Trophoblast cell (in vitro differentiated cells and primary cell): ENCODE measurements at regions not wholly inside any gene's neighbourhood (a gene's known extent, or its start where the extent isn't known, plus 50 kb on each side); places are given as distances from the start of the nearest gene placed in this dataset.

Experiments used
- DNase-seq, 2 donors: peaks; one replicate each; pipeline ENCODE4 v3.0.0-alpha.2; 2016
- H2AFZ ChIP-seq: 2 replicates; pipeline ENCODE4 v1.6.1; 2013; ENCODE audit warnings: low read length, moderate library complexity, mild to moderate bottlenecking; ENCODE audit not compliant: insufficient read depth, poor library complexity
- H2AK5ac ChIP-seq: 2 replicates; pipeline ENCODE4 v1.6.1; 2013; ENCODE audit warnings: mild to moderate bottlenecking, low read length
- H2BK120ac ChIP-seq: 2 replicates; pipeline ENCODE4 v1.6.1; 2013; ENCODE audit warnings: low read length, mild to moderate bottlenecking, moderate library complexity; ENCODE audit not compliant: insufficient read depth, poor library complexity
- H2BK12ac ChIP-seq: 2 replicates; pipeline ENCODE4 v1.6.1; 2013; ENCODE audit warnings: mild to moderate bottlenecking, low read length, moderate library complexity
- H2BK5ac ChIP-seq: 2 replicates; pipeline ENCODE4 v1.6.1; 2013; ENCODE audit warnings: low read length, low read depth, moderate library complexity, mild to moderate bottlenecking; ENCODE audit not compliant: poor library complexity
- H3K14ac ChIP-seq: 2 replicates; pipeline ENCODE4 v1.6.1; 2013; ENCODE audit warnings: mild to moderate bottlenecking, low read length
- H3K18ac ChIP-seq: 2 replicates; pipeline ENCODE4 v1.6.1; 2013; ENCODE audit warnings: mild to moderate bottlenecking, low read length
- H3K23ac ChIP-seq: 2 replicates; pipeline ENCODE4 v1.6.1; 2013; ENCODE audit warnings: low read length
- H3K27ac ChIP-seq: 2 replicates; pipeline ENCODE4 v1.5.1; 2013; ENCODE audit warnings: low read depth, mild to moderate bottlenecking, inconsistent platforms, low read length, moderate library complexity
- H3K27me3 ChIP-seq: 2 replicates; pipeline ENCODE4 v1.6.1; 2013; ENCODE audit warnings: inconsistent platforms, mild to moderate bottlenecking, low read length, moderate library complexity; ENCODE audit not compliant: insufficient read depth
- H3K36me3 ChIP-seq, 2 experiments: 1 replicate in 1 of 2; 2 replicates in 1 of 2; pipeline ENCODE4 v1.6.1; 2013; ENCODE audit warnings: low read length in 2 of 2, mild to moderate bottlenecking in 2 of 2, moderate library complexity in 1 of 2; ENCODE audit not compliant: insufficient read depth in 2 of 2, control insufficient read depth in 1 of 2
- H3K4ac ChIP-seq: 2 replicates; pipeline ENCODE4 v1.6.1; 2013; ENCODE audit warnings: low read depth, mild to moderate bottlenecking, low read length, moderate library complexity
- H3K4me1 ChIP-seq, 2 experiments: 1 replicate in 1 of 2; 2 replicates in 1 of 2; pipeline ENCODE4 v1.6.1; 2013; ENCODE audit warnings: low read length in 2 of 2, mild to moderate bottlenecking in 2 of 2, moderate library complexity in 1 of 2; ENCODE audit not compliant: insufficient read depth in 2 of 2, control insufficient read depth in 1 of 2
- H3K4me2 ChIP-seq: 2 replicates; pipeline ENCODE4 v1.6.1; 2013; ENCODE audit warnings: inconsistent platforms, mild to moderate bottlenecking, low read length, moderate library complexity
- H3K4me3 ChIP-seq: 2 replicates; pipeline ENCODE4 v1.5.1; 2013; ENCODE audit warnings: mild to moderate bottlenecking, low read depth, low read length, inconsistent platforms
- H3K79me1 ChIP-seq: one replicate; pipeline ENCODE4 v1.6.1; 2013; ENCODE audit warnings: low read length
- H3K79me2 ChIP-seq: 2 replicates; pipeline ENCODE4 v1.6.1; 2013; ENCODE audit warnings: low read length, mild to moderate bottlenecking; ENCODE audit not compliant: control insufficient read depth, insufficient read depth, poor library complexity
- H3K9ac ChIP-seq: 2 replicates; pipeline ENCODE4 v1.6.1; 2013; ENCODE audit warnings: mild to moderate bottlenecking, low read length
- H3K9me3 ChIP-seq: 2 replicates; pipeline ENCODE4 v1.6.1; 2013; ENCODE audit warnings: low read depth, mild to moderate bottlenecking, control low read depth, inconsistent platforms, low read length; ENCODE audit not compliant: insufficient read depth
- H4K12ac ChIP-seq: 2 replicates; pipeline ENCODE4 v1.6.1; 2013; ENCODE audit warnings: low read depth, mild to moderate bottlenecking, low read length, moderate library complexity
- H4K8ac ChIP-seq: 2 replicates; pipeline ENCODE4 v1.6.1; 2013; ENCODE audit warnings: low read depth, mild to moderate bottlenecking, low read length, moderate library complexity
- H4K91ac ChIP-seq: one replicate; pipeline ENCODE4 v1.6.1; 2013; ENCODE audit warnings: low read depth, mild to moderate bottlenecking, low read length, moderate library complexity
- WGBS: extraction: QIAGEN DNeasy Blood & Tissue Kit; methylation state at CpG from one replicate; pipeline ENCODE4 v1.1.7; 2013; ENCODE audit warnings: missing lambda C conversion rate; ENCODE audit not compliant: insufficient read length, insufficient coverage; ENCODE audit errors: extremely low coverage; 5-methylcytosine and 5-hydroxymethylcytosine counted together

DNA sequence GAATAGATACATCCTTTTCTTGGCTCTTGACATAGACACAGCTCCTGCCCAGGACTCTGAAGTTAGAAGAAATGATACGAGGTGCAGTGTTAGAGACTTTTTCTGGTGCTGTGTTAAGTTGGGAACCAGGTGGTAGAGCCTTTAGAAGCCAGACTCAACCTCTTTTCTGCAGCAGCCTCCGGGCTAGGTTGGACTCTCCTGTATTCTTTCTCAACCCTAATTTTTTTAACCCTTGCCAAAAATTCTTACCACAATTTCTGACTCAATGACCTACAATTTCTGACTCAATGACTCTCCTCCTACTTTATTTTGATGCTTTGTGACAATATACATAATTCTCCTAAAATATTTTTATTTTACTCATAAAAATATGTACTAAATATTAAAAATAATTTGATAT is 127.4 kb upstream of the PRL start:
- H3K18ac ChIP-seq, result no peak overlapping the region
- H3K23ac ChIP-seq, result no peak overlapping the region
- H3K9me3 ChIP-seq, result no peaks in the 10 kb centered on the region
- H3K4me3 ChIP-seq, result no peak overlapping the region
- H2BK5ac ChIP-seq, result no peak overlapping the region
- no peaks in the 10 kb centered on the region for H3K79me1 ChIP-seq
- H3K4ac ChIP-seq, result no peak overlapping the region
- no peaks in the 10 kb centered on the region for H3K4me1 ChIP-seq
- H4K91ac ChIP-seq, result no peak overlapping the region
- no CpG with 5 or more reads among the region's 2 CpGs for WGBS
- no peak for DNase-seq
- H3K14ac ChIP-seq, result no peak overlapping the region
- no peak overlapping the region for H3K9ac ChIP-seq
- H3K4me2 ChIP-seq, result no peak overlapping the region
- no peak overlapping the region for H3K27ac ChIP-seq
- no peak overlapping the region for H4K8ac ChIP-seq
- no peaks in the 10 kb centered on the region for H3K27me3 ChIP-seq
- H4K12ac ChIP-seq, result no peak overlapping the region
- H2BK120ac ChIP-seq, result no peak overlapping the region
- no peaks in the 10 kb centered on the region for H3K79me2 ChIP-seq
- H2AK5ac ChIP-seq, result no peak overlapping the region
- H2AFZ ChIP-seq, result no peak overlapping the region
- no peak overlapping the region for H2BK12ac ChIP-seq
- no peaks in the 10 kb centered on the region for H3K36me3 ChIP-seq

DNA sequence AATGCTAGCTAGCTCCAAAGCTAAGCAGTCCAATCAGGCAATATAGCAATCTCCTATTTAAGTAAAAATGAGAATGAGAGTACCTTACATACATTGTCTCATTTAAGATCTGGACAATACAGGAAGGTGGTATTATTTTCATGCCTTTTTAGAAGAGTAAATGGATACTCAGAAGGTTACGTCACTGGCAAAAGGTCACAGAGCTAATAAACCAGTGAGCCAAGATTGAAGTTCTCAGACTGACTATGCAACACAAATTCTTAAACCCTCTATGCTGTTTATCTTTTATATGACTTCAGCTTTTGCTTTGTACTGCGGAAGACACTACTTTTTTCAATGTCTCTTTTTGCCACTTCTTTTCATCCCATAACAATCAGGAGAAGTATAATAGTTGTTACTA is 135.2 kb upstream of the PRL start:
- Histone ChIP-seq H3K18ac (no peak overlapping the region), H3K9me3 (no peaks in the 10 kb centered on the region), H4K8ac (no peak overlapping the region), H3K79me2 (no peaks in the 10 kb centered on the region), H3K4ac (no peak overlapping the region), H2BK5ac (no peak overlapping the region), H3K23ac (no peak overlapping the region), H3K36me3 (no peaks in the 10 kb centered on the region), H3K9ac (no peak overlapping the region), H2AK5ac (no peak overlapping the region), H3K14ac (no peak overlapping the region), H2AFZ (no peak overlapping the region), H3K4me2 (no peak overlapping the region), H3K4me1 (no peaks in the 10 kb centered on the region), H3K4me3 (no peak overlapping the region), H3K27ac (no peak overlapping the region), H2BK12ac (no peak overlapping the region), H3K79me1 (no peaks in the 10 kb centered on the region), H3K27me3 (no peaks in the 10 kb centered on the region), H2BK120ac (no peak overlapping the region), H4K91ac (no peak overlapping the region), H4K12ac (no peak overlapping the region)
- WGBS, result no CpG with 5 or more reads among the region's 2 CpGs
- DNase-seq, result peak in 1 of 2 donors; percentile 22

DNA sequence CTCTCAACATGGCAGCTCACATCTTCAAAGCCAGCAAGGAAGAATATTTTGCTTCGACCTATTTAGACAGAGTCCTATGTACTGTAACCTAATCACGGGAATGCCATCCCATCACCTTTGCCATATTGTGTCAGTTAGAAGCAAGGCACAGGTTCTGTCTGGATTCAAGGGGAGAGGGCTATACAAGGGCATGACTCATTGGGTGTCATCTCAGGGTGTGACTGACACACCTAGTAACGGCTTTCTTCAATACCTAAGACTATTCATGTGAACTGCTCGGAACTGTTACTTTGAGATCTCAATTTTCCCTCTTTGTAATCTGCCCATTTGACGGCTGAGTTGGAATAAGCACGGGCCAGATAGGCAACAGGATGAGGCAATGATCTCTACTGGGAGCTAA is 135.6 kb upstream of the HDGFL1 start:
- no peak overlapping the region for H3K14ac ChIP-seq
- H3K27me3 ChIP-seq, result no peaks in the 10 kb centered on the region
- no peak overlapping the region for H4K12ac ChIP-seq
- H2BK5ac ChIP-seq, result no peak overlapping the region
- no peak overlapping the region for H3K23ac ChIP-seq
- H3K9me3 ChIP-seq, result no peaks in the 10 kb centered on the region
- H3K4ac ChIP-seq, result no peak overlapping the region
- H3K4me1 ChIP-seq, result no peaks in the 10 kb centered on the region
- WGBS, result no CpG with 5 or more reads among the region's 6 CpGs
- H3K27ac ChIP-seq, result no peak overlapping the region
- no peak overlapping the region for H4K8ac ChIP-seq
- H2BK120ac ChIP-seq, result no peak overlapping the region
- H3K18ac ChIP-seq, result no peak overlapping the region
- no peak overlapping the region for H2AFZ ChIP-seq
- H3K4me3 ChIP-seq, result no peak overlapping the region
- no peak for DNase-seq
- H3K9ac ChIP-seq, result no peak overlapping the region
- no peak overlapping the region for H2BK12ac ChIP-seq
- no peak overlapping the region for H4K91ac ChIP-seq
- H3K79me1 ChIP-seq, result no peaks in the 10 kb centered on the region
- no peaks in the 10 kb centered on the region for H3K79me2 ChIP-seq
- no peak overlapping the region for H2AK5ac ChIP-seq
- H3K4me2 ChIP-seq, result no peak overlapping the region
- no peaks in the 10 kb centered on the region for H3K36me3 ChIP-seq

DNA sequence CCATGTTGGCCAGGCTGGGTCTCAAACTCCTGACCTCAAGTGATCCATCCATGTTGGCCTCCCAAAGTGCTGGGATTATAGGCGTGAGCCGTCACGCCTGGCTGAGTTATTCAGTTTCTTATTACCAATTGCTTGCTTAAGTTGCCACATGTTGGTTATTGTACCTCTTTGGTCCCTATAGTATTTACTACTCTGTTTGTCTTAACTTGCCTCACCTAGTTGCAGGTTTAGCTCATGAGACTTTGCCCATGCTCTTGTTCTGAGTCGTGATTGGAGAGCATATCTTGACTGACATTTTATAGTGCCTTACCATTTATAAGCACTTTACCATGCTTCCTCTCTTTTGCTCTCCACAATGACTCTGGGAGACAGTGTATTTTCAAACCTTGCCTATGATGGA is 134.2 kb upstream of the HDGFL1 start:
- Histone ChIP-seq H3K27ac (no peak overlapping the region), H2AFZ (no peak overlapping the region), H3K4me1 (no peaks in the 10 kb centered on the region), H3K18ac (no peak overlapping the region), H3K27me3 (no peaks in the 10 kb centered on the region), H4K8ac (no peak overlapping the region), H3K23ac (no peak overlapping the region), H2BK12ac (no peak overlapping the region), H2BK5ac (no peak overlapping the region), H3K79me2 (no peaks in the 10 kb centered on the region), H3K4ac (no peak overlapping the region), H3K36me3 (no peaks in the 10 kb centered on the region), H3K79me1 (no peaks in the 10 kb centered on the region), H4K91ac (no peak overlapping the region), H3K14ac (no peak overlapping the region), H3K9me3 (no peaks in the 10 kb centered on the region), H3K9ac (no peak overlapping the region), H2AK5ac (no peak overlapping the region), H2BK120ac (no peak overlapping the region), H3K4me2 (no peak overlapping the region), H3K4me3 (no peak overlapping the region), H4K12ac (no peak overlapping the region)
- no peak for DNase-seq
- WGBS, result no CpG with 5 or more reads among the region's 4 CpGs
